Erythroblast (primary cell): ENCODE measurements at regions not wholly inside any gene's neighbourhood (a gene's known extent, or its start where the extent isn't known, plus 50 kb on each side); places are given as distances from the start of the nearest gene placed in this dataset.

ENCODE experiments used
- GATA1 ChIP-seq: IDR thresholded peaks from 2 replicates; pipeline ENCODE4 v1.6.1; 2011; ENCODE audit warnings: low read depth, mild to moderate bottlenecking, control low read depth, low read length, moderate library complexity
- POLR2A ChIP-seq: IDR thresholded peaks from 2 replicates; pipeline ENCODE4 v1.6.1; 2011; ENCODE audit warnings: mild to moderate bottlenecking, low read length

- TF ChIP-seq POLR2A (no peak), GATA1 (no peak)
Observed at GRCh38 chr3:157637866-157638265, 134.7 kb upstream of the VEPH1 start.
